Retinal pigment epithelial cell (primary cell): ENCODE measurements at regions not wholly inside any gene's neighbourhood (a gene's known extent, or its start where the extent isn't known, plus 50 kb on each side); places are given as distances from the start of the nearest gene placed in this dataset.

Experiments used
- DNase-seq: peaks from one replicate; pipeline ENCODE4 v3.0.0-alpha.2; 2010; ENCODE audit warnings: low read depth
- H3K4me3 ChIP-seq: 2 replicates; pipeline ENCODE4 v1.5.1; 2011; ENCODE audit warnings: mild to moderate bottlenecking, low read length, control low read depth, moderate library complexity
- CTCF ChIP-seq: conservative IDR thresholded peaks from 2 replicates; pipeline ENCODE4 v1.5.1; 2011; ENCODE audit warnings: low read depth, low read length, control low read depth, inconsistent platforms

- TF ChIP-seq CTCF = no peak
- peak; percentile 7 for DNase-seq
- H3K4me3 ChIP-seq = no peak overlapping the region
Measured at GRCh38 chr14:85159726-85160125, 370.2 kb upstream of the FLRT2 start.

- TF ChIP-seq CTCF = no peak
- no peak overlapping the region for H3K4me3 ChIP-seq
- no peak for DNase-seq
Measured at GRCh38 chr14:85165094-85165493, 364.9 kb upstream of the FLRT2 start.

- H3K4me3 ChIP-seq = no peak overlapping the region
- no peak for DNase-seq
Measured at GRCh38 chr14:85169381-85169780, 360.6 kb upstream of the FLRT2 start.

GRCh38 chr14:85172290-85172689 lies 357.7 kb upstream of the FLRT2 start:
- no peak for DNase-seq
- TF ChIP-seq CTCF = no peak
- no peak overlapping the region for H3K4me3 ChIP-seq

More at GRCh38 chr14:85169381-85169780, 360.6 kb upstream of the FLRT2 start:
- TF ChIP-seq CTCF = no peak

- H3K4me3 ChIP-seq = no peak overlapping the region
- TF ChIP-seq CTCF = no peak
- DNase-seq = no peak
Measured at GRCh38 chr14:85172889-85173477, 357.0 kb upstream of the FLRT2 start.

GRCh38 chr14:85175556-85175955 lies 354.4 kb upstream of the FLRT2 start:
- TF ChIP-seq CTCF = no peak
- no peak overlapping the region for H3K4me3 ChIP-seq
- no peak for DNase-seq

GRCh38 chr14:85178864-85179263 lies 351.1 kb upstream of the FLRT2 start:
- H3K4me3 ChIP-seq = no peak overlapping the region
- no peak for DNase-seq
- TF ChIP-seq CTCF = no peak
